ENCODE measurements at regions not wholly inside any gene's neighbourhood (a gene's known extent, or its start where the extent isn't known, plus 50 kb on each side); places are given as distances from the start of the nearest gene placed in this dataset.

- H3K4me1 Mint-ChIP-seq, result peaks cover 8 to 15% (median 12%) of the 10 kb centered on the region in 4 donors
- peaks cover 0 to 15% (median 0%) of the 10 kb centered on the region in 5 donors for H3K27me3 Mint-ChIP-seq
- POLR2A ChIA-PET, result no interaction called here
- H3K4me3 Mint-ChIP-seq, result no peak overlapping the region
- H3K27ac Mint-ChIP-seq, result no peak overlapping the region
- H3K36me3 Mint-ChIP-seq, result no peaks in the 10 kb centered on the region
- no peak for ATAC-seq
- no peak for DNase-seq
- peaks cover 0 to 16% (median 2%) of the 10 kb centered on the region in 9 donors for H3K9me3 Mint-ChIP-seq
Observed at GRCh38 chr4:148831945-148832344, 389.7 kb upstream of the NR3C2 start.

GRCh38 chr4:148828291-148828690 is 386.1 kb upstream of the NR3C2 start:
- ATAC-seq, result no peak
- POLR2A ChIA-PET, result no interaction called here
- peaks cover 0 to 16% (median 3%) of the 10 kb centered on the region in 9 donors for H3K9me3 Mint-ChIP-seq
- H3K4me3 Mint-ChIP-seq, result no peak overlapping the region
- H3K27ac Mint-ChIP-seq, result no peak overlapping the region
- H3K4me1 Mint-ChIP-seq, result no peaks in the 10 kb centered on the region
- no peak for DNase-seq
- peaks cover 0 to 14% (median 0%) of the 10 kb centered on the region in 5 donors for H3K27me3 Mint-ChIP-seq
- H3K36me3 Mint-ChIP-seq, result no peaks in the 10 kb centered on the region

- POLR2A ChIA-PET, result no interaction called here
- H3K4me3 Mint-ChIP-seq, result no peak overlapping the region
- H3K9me3 Mint-ChIP-seq, result peaks cover 0 to 16% (median 3%) of the 10 kb centered on the region in 9 donors
- no peaks in the 10 kb centered on the region for H3K36me3 Mint-ChIP-seq
- peaks cover 0 to 10% (median 0%) of the 10 kb centered on the region in 5 donors for H3K27me3 Mint-ChIP-seq
- ATAC-seq (no peak), DNase-seq (no peak)
- H3K27ac Mint-ChIP-seq, result no peak overlapping the region
- H3K4me1 Mint-ChIP-seq, result no peaks in the 10 kb centered on the region
Observed at GRCh38 chr4:148827781-148828180, 385.6 kb upstream of the NR3C2 start.

- DNase-seq, result no peak
- POLR2A ChIA-PET, result no interaction called here
- Mint-ChIP-seq H3K27me3 (peaks cover 0 to 8% (median 0%) of the 10 kb centered on the region in 5 donors), H3K4me3 (no peak overlapping the region), H3K36me3 (no peaks in the 10 kb centered on the region), H3K9me3 (peaks cover 0 to 7% (median 0%) of the 10 kb centered on the region in 9 donors), H3K4me1 (no peaks in the 10 kb centered on the region), H3K27ac (no peak overlapping the region)
- no peak for ATAC-seq
Observed at GRCh38 chr4:148823419-148823769, 381.2 kb upstream of the NR3C2 start.

- Mint-ChIP-seq H3K4me1 (no peaks in the 10 kb centered on the region), H3K36me3 (no peaks in the 10 kb centered on the region), H3K27ac (no peak overlapping the region), H3K4me3 (no peak overlapping the region), H3K27me3 (peaks cover 0 to 8% (median 0%) of the 10 kb centered on the region in 5 donors), H3K9me3 (peaks cover 0 to 8% (median 0%) of the 10 kb centered on the region in 9 donors)
- POLR2A ChIA-PET, result no interaction called here
- DNase-seq (no peak), ATAC-seq (no peak)
Observed at GRCh38 chr4:148822572-148823418, 380.6 kb upstream of the NR3C2 start.

- ATAC-seq (no peak), DNase-seq (no peak)
- Mint-ChIP-seq H3K27me3 (peaks cover 0 to 8% (median 3%) of the 10 kb centered on the region in 5 donors), H3K36me3 (peaks cover 0 to 14% (median 13%) of the 10 kb centered on the region in 3 donors), H3K4me3 (no peak overlapping the region), H3K9me3 (peaks cover 0 to 26% (median 14%) of the 10 kb centered on the region in 9 donors), H3K27ac (no peak overlapping the region), H3K4me1 (no peaks in the 10 kb centered on the region)
- POLR2A ChIA-PET, result no interaction called here
Observed at GRCh38 chr4:148814030-148814429, 371.8 kb upstream of the NR3C2 start.

- POLR2A ChIA-PET, result no interaction called here
- no peaks in the 10 kb centered on the region for H3K4me1 Mint-ChIP-seq
- DNase-seq (no peak), ATAC-seq (no peak)
- H3K36me3 Mint-ChIP-seq, result peaks cover 0 to 14% (median 13%) of the 10 kb centered on the region in 3 donors
- H3K27ac Mint-ChIP-seq, result no peak overlapping the region
- H3K27me3 Mint-ChIP-seq, result peaks cover 0 to 8% (median 3%) of the 10 kb centered on the region in 5 donors
- H3K4me3 Mint-ChIP-seq, result no peak overlapping the region
- peaks cover 0 to 26% (median 14%) of the 10 kb centered on the region in 9 donors for H3K9me3 Mint-ChIP-seq
Observed at GRCh38 chr4:148813289-148813688, 371.1 kb upstream of the NR3C2 start.

GRCh38 chr4:148812101-148812500 is 369.9 kb upstream of the NR3C2 start:
- Mint-ChIP-seq H3K9me3 (peaks cover 4 to 26% (median 14%) of the 10 kb centered on the region in 9 donors), H3K4me1 (no peaks in the 10 kb centered on the region), H3K4me3 (no peak overlapping the region), H3K27ac (no peak overlapping the region), H3K36me3 (peaks cover 0 to 13% (median 11%) of the 10 kb centered on the region in 3 donors), H3K27me3 (peaks cover 0 to 13% (median 3%) of the 10 kb centered on the region in 5 donors)
- DNase-seq (no peak), ATAC-seq (no peak)
- POLR2A ChIA-PET, result no interaction called here

GRCh38 chr4:148810461-148810860 is 368.2 kb upstream of the NR3C2 start:
- no peak overlapping the region for H3K27ac Mint-ChIP-seq
- ATAC-seq, result no peak
- no peak overlapping the region for H3K4me3 Mint-ChIP-seq
- POLR2A ChIA-PET, result no interaction called here
- H3K36me3 Mint-ChIP-seq, result peaks cover 0 to 15% (median 8%) of the 10 kb centered on the region in 3 donors
- H3K9me3 Mint-ChIP-seq, result peaks cover 6 to 22% (median 8%) of the 10 kb centered on the region in 9 donors
- peaks cover 0 to 12% (median 1%) of the 10 kb centered on the region in 5 donors for H3K27me3 Mint-ChIP-seq
- no peak for DNase-seq
- H3K4me1 Mint-ChIP-seq, result no peaks in the 10 kb centered on the region

GRCh38 chr4:148808416-148808815 is 366.2 kb upstream of the NR3C2 start:
- no peaks in the 10 kb centered on the region for H3K4me1 Mint-ChIP-seq
- no peak overlapping the region for H3K27ac Mint-ChIP-seq
- ATAC-seq (no peak), DNase-seq (no peak)
- H3K4me3 Mint-ChIP-seq, result no peak overlapping the region
- peaks cover 0 to 15% (median 5%) of the 10 kb centered on the region in 3 donors for H3K36me3 Mint-ChIP-seq
- POLR2A ChIA-PET, result interaction anchor here (0.6 kb wide), 1 partner anchor 293 kb away, joined by 3 read pairs; no protein-coding TSS in a partner anchor
- H3K9me3 Mint-ChIP-seq, result peaks cover 0 to 17% (median 6%) of the 10 kb centered on the region in 9 donors
- peaks cover 0 to 7% (median 0%) of the 10 kb centered on the region in 5 donors for H3K27me3 Mint-ChIP-seq

GRCh38 chr4:148800940-148801339 is 358.7 kb upstream of the NR3C2 start:
- H3K4me3 Mint-ChIP-seq, result no peak overlapping the region
- peaks cover 0 to 2% (median 1%) of the 10 kb centered on the region in 3 donors for H3K36me3 Mint-ChIP-seq
- no peaks in the 10 kb centered on the region for H3K4me1 Mint-ChIP-seq
- peaks cover 0 to 4% (median 0%) of the 10 kb centered on the region in 5 donors for H3K27me3 Mint-ChIP-seq
- DNase-seq (no peak), ATAC-seq (no peak)
- no peak overlapping the region for H3K27ac Mint-ChIP-seq
- peaks cover 0 to 5% (median 2%) of the 10 kb centered on the region in 9 donors for H3K9me3 Mint-ChIP-seq
- POLR2A ChIA-PET, result no interaction called here

- Mint-ChIP-seq H3K27ac (no peak overlapping the region), H3K27me3 (peaks cover 0 to 4% (median 0%) of the 10 kb centered on the region in 5 donors), H3K36me3 (peaks cover 0 to 1% (median 0%) of the 10 kb centered on the region in 3 donors), H3K4me1 (no peaks in the 10 kb centered on the region), H3K4me3 (no peak overlapping the region), H3K9me3 (peaks cover 0 to 3% (median 0%) of the 10 kb centered on the region in 9 donors)
- DNase-seq (no peak), ATAC-seq (no peak)
- POLR2A ChIA-PET, result no interaction called here
Observed at GRCh38 chr4:148800336-148800885, 358.2 kb upstream of the NR3C2 start.

GRCh38 chr4:148795156-148795864 is 353.1 kb upstream of the NR3C2 start:
- DNase-seq, result no peak
- Mint-ChIP-seq H3K9me3 (no peaks in the 10 kb centered on the region), H3K4me3 (no peak overlapping the region), H3K27ac (no peak overlapping the region), H3K36me3 (no peaks in the 10 kb centered on the region), H3K4me1 (no peaks in the 10 kb centered on the region), H3K27me3 (peaks cover 0 to 7% (median 0%) of the 10 kb centered on the region in 5 donors)
- no peak for ATAC-seq
- POLR2A ChIA-PET, result no interaction called here

All from naive thymus-derived CD8-positive, alpha-beta T cell (primary cell).